ENCODE measurements at regions not wholly inside any gene's neighbourhood (a gene's known extent, or its start where the extent isn't known, plus 50 kb on each side); places are given as distances from the start of the nearest gene placed in this dataset.

DNA sequence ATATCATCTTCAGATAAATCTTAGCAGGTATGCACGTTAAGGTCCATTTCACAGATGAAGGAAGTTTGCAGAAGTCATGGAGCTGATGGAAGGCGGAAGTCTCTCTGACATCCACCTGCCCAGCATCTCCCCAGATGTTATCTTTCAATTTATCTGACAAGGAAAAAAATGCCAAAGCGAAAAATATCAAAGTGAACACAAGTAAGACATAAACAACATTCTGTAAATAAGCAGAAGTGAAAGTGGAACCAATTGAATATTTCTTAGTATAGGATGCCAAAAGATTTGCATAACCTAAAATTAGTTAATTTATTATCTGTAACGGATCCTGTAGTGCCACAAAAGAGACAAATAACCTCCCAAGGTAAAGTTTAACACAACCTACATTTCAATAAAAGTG, 73.6 kb upstream of the NEBL start:
- TF ChIP-seq, protein P1, sequence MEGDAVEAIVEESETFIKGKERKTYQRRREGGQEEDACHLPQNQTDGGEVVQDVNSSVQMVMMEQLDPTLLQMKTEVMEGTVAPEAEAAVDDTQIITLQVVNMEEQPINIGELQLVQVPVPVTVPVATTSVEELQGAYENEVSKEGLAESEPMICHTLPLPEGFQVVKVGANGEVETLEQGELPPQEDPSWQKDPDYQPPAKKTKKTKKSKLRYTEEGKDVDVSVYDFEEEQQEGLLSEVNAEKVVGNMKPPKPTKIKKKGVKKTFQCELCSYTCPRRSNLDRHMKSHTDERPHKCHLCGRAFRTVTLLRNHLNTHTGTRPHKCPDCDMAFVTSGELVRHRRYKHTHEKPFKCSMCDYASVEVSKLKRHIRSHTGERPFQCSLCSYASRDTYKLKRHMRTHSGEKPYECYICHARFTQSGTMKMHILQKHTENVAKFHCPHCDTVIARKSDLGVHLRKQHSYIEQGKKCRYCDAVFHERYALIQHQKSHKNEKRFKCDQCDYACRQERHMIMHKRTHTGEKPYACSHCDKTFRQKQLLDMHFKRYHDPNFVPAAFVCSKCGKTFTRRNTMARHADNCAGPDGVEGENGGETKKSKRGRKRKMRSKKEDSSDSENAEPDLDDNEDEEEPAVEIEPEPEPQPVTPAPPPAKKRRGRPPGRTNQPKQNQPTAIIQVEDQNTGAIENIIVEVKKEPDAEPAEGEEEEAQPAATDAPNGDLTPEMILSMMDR (IDR thresholded peaks at IDR 0.05 in 8 of 11, conservative IDR thresholded peaks at IDR 0.05 in 3 of 11) = no peak
- TF ChIP-seq POLR2AphosphoS5 (IDR thresholded peaks at IDR 0.05) = no peak
